ENCODE measurements at regions not wholly inside any gene's neighbourhood (a gene's known extent, or its start where the extent isn't known, plus 50 kb on each side); places are given as distances from the start of the nearest gene placed in this dataset.

- no peak overlapping the region for H3K27ac ChIP-seq (ENCODE audit: low read depth, low read length)
- TF ChIP-seq SP4 (IDR thresholded peaks at IDR 0.05; ENCODE audit: low read length) (no peak), TCF12 (IDR thresholded peaks at IDR 0.05; ENCODE audit: low read depth, low read length) (no peak), CEBPB (IDR thresholded peaks at IDR 0.05; ENCODE audit: low read depth, low read length) (no peak), NRF1 (IDR thresholded peaks at IDR 0.05; ENCODE audit: low read depth, low read length) (no peak), BACH1 (IDR thresholded peaks at IDR 0.05; ENCODE audit: low read length) (no peak), POLR2AphosphoS5 (IDR thresholded peaks at IDR 0.05; ENCODE audit: low read depth, low read length) (no peak), CTBP2 (IDR thresholded peaks at IDR 0.05; ENCODE audit: borderline replicate concordance, insufficient read depth, insufficient read length, low read length) (no peak), SAP30 (IDR thresholded peaks at IDR 0.05; ENCODE audit: insufficient read depth, insufficient replicate concordance, low read length) (no peak)
- no peaks in the 10 kb centered on the region for H4K20me1 ChIP-seq (replicated peaks in 1 of 2; ENCODE audit: control insufficient read depth in 1 of 2, insufficient read depth in 2 of 2, low read length in 2 of 2)
- H3K23me2 ChIP-seq (ENCODE audit: low read depth, low read length), result no peaks in the 10 kb centered on the region
- H3K23ac ChIP-seq (ENCODE audit: insufficient read length), result no peak overlapping the region
- ChIA-PET POLR2A (ENCODE audit: partially characterized antibody) (no interaction called here), CTCF (ENCODE audit: partially characterized antibody) (no interaction called here)
- no peaks in the 10 kb centered on the region for H3K79me1 ChIP-seq (ENCODE audit: low read depth, low read length)
- no peak overlapping the region for H2BK15ac ChIP-seq (ENCODE audit: low read length)
- no peak overlapping the region for H3K9ac ChIP-seq (replicated peaks in 1 of 4; ENCODE audit: extremely low read depth in 1 of 4, low read depth in 3 of 4, low read length in 3 of 4)
- H3K9me3 ChIP-seq (ENCODE audit: insufficient read depth in 2 of 2, low read depth in 1 of 2, low read length in 1 of 2), result no peaks in the 10 kb centered on the region
- H3K4ac ChIP-seq (replicated peaks; ENCODE audit: insufficient read length, low read depth, low read length), result no peak overlapping the region
- H4K8ac ChIP-seq (ENCODE audit: extremely low read depth, insufficient read depth, low read length), result no peak overlapping the region
- H2BK12ac ChIP-seq (ENCODE audit: low read depth, low read length), result no peak overlapping the region
- H2BK120ac ChIP-seq (replicated peaks; ENCODE audit: low read depth, low read length), result no peak overlapping the region
- H3K56ac ChIP-seq (replicated peaks; ENCODE audit: insufficient read length, low read depth, low read length), result no peak overlapping the region
- H3K4me1 ChIP-seq (replicated peaks in 1 of 4; ENCODE audit: control insufficient read depth in 3 of 4, insufficient read depth in 4 of 4, low read length in 3 of 4), result no peaks in the 10 kb centered on the region
- H2AFZ ChIP-seq (ENCODE audit: low read length), result no peak overlapping the region
- no peak overlapping the region for H3K4me3 ChIP-seq (ENCODE audit: extremely low read depth in 1 of 4, insufficient read depth in 2 of 4, low read depth in 3 of 4, low read length in 4 of 4)
- no peak overlapping the region for H3K14ac ChIP-seq (ENCODE audit: insufficient read length)
- H3K27me3 ChIP-seq (replicated peaks in 1 of 4; ENCODE audit: control insufficient read depth in 3 of 4, extremely low read depth in 1 of 4, insufficient read depth in 3 of 4, low read length in 3 of 4), result no peaks in the 10 kb centered on the region
- H3K18ac ChIP-seq (ENCODE audit: extremely low read depth, low read length), result no peak overlapping the region
- no peak overlapping the region for H2BK5ac ChIP-seq (ENCODE audit: low read depth, low read length)
- no peak overlapping the region for H2BK20ac ChIP-seq (ENCODE audit: low read length)
- no peaks in the 10 kb centered on the region for H3K36me3 ChIP-seq (ENCODE audit: control insufficient read depth in 2 of 4, insufficient read depth in 4 of 4, low read length in 3 of 4)
- DNase-seq (ENCODE audit: low read depth in 1 of 2, low spot score in 2 of 2), result no peak
- no peak overlapping the region for H3K4me2 ChIP-seq (ENCODE audit: insufficient read depth in 1 of 2, low read depth in 2 of 2, low read length in 2 of 2)
- H2AK5ac ChIP-seq (ENCODE audit: low read depth, low read length), result no peak overlapping the region
- FAIRE-seq, result no peak
- no peaks in the 10 kb centered on the region for H3K79me2 ChIP-seq (ENCODE audit: control insufficient read depth in 1 of 2, insufficient read depth in 2 of 2, low read length in 2 of 2)
- no peak overlapping the region for H4K5ac ChIP-seq (ENCODE audit: insufficient read length, low read depth, low read length)
- 63% methylated on average over 1 of the region's 1 CpG; no CpG with 5 or more reads in 1 of the 2 experiments for WGBS, 2 experiments (ENCODE audit: extremely low coverage in 1 of 2, insufficient coverage in 1 of 2, insufficient read length in 1 of 2, insufficient replicate concordance in 2 of 2, low coverage in 1 of 2, low lambda C conversion rate in 2 of 2, missing lambda C conversion rate in 1 of 2)
- no peak overlapping the region for H4K91ac ChIP-seq (replicated peaks; ENCODE audit: insufficient read length, low read length)
Measured at GRCh38 chr13:74443631-74444030, 309.4 kb upstream of the KLF12 start.
